Transverse colon (tissue), 3 donors: ENCODE measurements at regions not wholly inside any gene's neighbourhood (a gene's known extent, or its start where the extent isn't known, plus 50 kb on each side); places are given as distances from the start of the nearest gene placed in this dataset.

ENCODE experiments used
- EP300 ChIP-seq: sonication (generic); formaldehyde crosslinking; IDR thresholded peaks from one replicate; pipeline ENCODE4 v1.6.1; 2017; ENCODE audit warnings: antibody characterized with exemption, low read depth
- POLR2A ChIP-seq: fragments of 450-650 bp; IDR thresholded peaks from one replicate; pipeline ENCODE4 v1.6.1; 2016; ENCODE audit warnings: antibody characterized with exemption, mild to moderate bottlenecking, moderate library complexity
- TF ChIP-seq, protein P1 (sequence below), 5 experiments: fragments of 200-600 bp in 3 of 5; fragments of 450-650 bp in 2 of 5; sonication (generic) in 3 of 5; IDR thresholded peaks; 1 replicate in 2 of 5; 2 replicates in 3 of 5; pipeline ENCODE4 v1.5.1; 2016 to 2017; ENCODE audit warnings: antibody characterized with exemption in 5 of 5, inconsistent platforms in 3 of 5, mild to moderate bottlenecking in 2 of 5, moderate library complexity in 1 of 5

DNA sequence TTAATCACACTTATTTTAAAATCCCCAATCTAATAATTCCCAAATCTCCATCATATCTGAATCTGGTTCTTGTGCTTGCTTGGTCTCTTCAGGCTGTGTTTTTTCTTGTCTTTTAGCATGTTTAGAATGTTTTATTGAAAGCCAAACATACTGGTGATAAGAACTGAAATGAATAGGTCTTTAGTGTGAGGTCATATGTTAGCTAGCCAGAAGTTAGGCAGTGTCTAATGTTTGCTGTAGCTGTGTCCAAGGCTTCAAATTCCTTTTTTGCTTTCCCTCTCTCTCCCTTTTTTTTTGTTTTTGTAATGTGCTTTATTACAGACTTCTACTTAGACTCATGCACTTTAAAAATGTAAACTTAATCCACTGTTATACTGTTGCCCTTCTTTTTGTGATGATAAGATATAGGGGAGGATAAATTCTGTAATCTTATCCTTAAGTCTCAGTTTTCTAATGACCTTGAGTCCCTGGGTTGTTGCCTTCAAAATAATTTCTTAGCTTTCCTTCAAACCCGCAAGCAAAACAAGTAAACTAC is 725.1 kb downstream of the BRINP3 start:
- TF ChIP-seq, protein P1, sequence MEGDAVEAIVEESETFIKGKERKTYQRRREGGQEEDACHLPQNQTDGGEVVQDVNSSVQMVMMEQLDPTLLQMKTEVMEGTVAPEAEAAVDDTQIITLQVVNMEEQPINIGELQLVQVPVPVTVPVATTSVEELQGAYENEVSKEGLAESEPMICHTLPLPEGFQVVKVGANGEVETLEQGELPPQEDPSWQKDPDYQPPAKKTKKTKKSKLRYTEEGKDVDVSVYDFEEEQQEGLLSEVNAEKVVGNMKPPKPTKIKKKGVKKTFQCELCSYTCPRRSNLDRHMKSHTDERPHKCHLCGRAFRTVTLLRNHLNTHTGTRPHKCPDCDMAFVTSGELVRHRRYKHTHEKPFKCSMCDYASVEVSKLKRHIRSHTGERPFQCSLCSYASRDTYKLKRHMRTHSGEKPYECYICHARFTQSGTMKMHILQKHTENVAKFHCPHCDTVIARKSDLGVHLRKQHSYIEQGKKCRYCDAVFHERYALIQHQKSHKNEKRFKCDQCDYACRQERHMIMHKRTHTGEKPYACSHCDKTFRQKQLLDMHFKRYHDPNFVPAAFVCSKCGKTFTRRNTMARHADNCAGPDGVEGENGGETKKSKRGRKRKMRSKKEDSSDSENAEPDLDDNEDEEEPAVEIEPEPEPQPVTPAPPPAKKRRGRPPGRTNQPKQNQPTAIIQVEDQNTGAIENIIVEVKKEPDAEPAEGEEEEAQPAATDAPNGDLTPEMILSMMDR (IDR thresholded peaks at IDR 0.05), result no peak
- no peak for TF ChIP-seq POLR2A
- TF ChIP-seq EP300, result no peak
